ENCODE measurements at regions not wholly inside any gene's neighbourhood (a gene's known extent, or its start where the extent isn't known, plus 50 kb on each side); places are given as distances from the start of the nearest gene placed in this dataset.

- H3K9me3 Mint-ChIP-seq: no peaks in the 10 kb centered on the region
- H3K36me3 Mint-ChIP-seq (ENCODE audit: low read depth): no peaks in the 10 kb centered on the region
- no peaks in the 10 kb centered on the region for H3K27me3 Mint-ChIP-seq (ENCODE audit: low read depth)
- DNase-seq: no peak
- intact Hi-C loops (cut with micrococcal nuclease): no loop called here
- no peaks in the 10 kb centered on the region for H3K4me1 Mint-ChIP-seq (ENCODE audit: low read depth)
- H3K4me3 Mint-ChIP-seq: no peak overlapping the region
- no peak overlapping the region for H3K27ac Mint-ChIP-seq
- CTCF ChIA-PET: interaction anchor here (0.7 kb wide), 1 partner anchor 1519 kb away, joined by 3 read pairs; no protein-coding TSS in a partner anchor
Measured at GRCh38 chr2:154588838-154589237, 109.7 kb upstream of the KCNJ3 start.

GRCh38 chr2:154589514-154589913, 109.0 kb upstream of the KCNJ3 start:
- no peaks in the 10 kb centered on the region for H3K4me1 Mint-ChIP-seq (ENCODE audit: low read depth)
- H3K4me3 Mint-ChIP-seq: no peak overlapping the region
- peaks cover 2% of the 10 kb centered on the region for H3K27me3 Mint-ChIP-seq (ENCODE audit: low read depth)
- H3K9me3 Mint-ChIP-seq: no peaks in the 10 kb centered on the region
- H3K27ac Mint-ChIP-seq: no peak overlapping the region
- DNase-seq: no peak
- CTCF ChIA-PET: no interaction called here
- H3K36me3 Mint-ChIP-seq (ENCODE audit: low read depth): no peaks in the 10 kb centered on the region
- intact Hi-C loops (cut with micrococcal nuclease): no loop called here

GRCh38 chr2:154591294-154591820, 107.1 kb upstream of the KCNJ3 start:
- Mint-ChIP-seq H3K9me3 (no peaks in the 10 kb centered on the region), H3K4me3 (no peak overlapping the region), H3K27ac (no peak overlapping the region), H3K27me3 (ENCODE audit: low read depth) (peaks cover 2% of the 10 kb centered on the region), H3K36me3 (ENCODE audit: low read depth) (no peaks in the 10 kb centered on the region), H3K4me1 (ENCODE audit: low read depth) (no peaks in the 10 kb centered on the region)
- CTCF ChIA-PET: interaction anchor here (0.7 kb wide), 1 partner anchor 11 kb away, joined by 3 read pairs; no protein-coding TSS in a partner anchor
- no peak for DNase-seq
- intact Hi-C loops (cut with micrococcal nuclease): no loop called here

- intact Hi-C loops (cut with micrococcal nuclease): no loop called here
- no peak for DNase-seq
- Mint-ChIP-seq H3K27ac (no peak overlapping the region), H3K36me3 (ENCODE audit: low read depth) (no peaks in the 10 kb centered on the region), H3K27me3 (ENCODE audit: low read depth) (peaks cover 2% of the 10 kb centered on the region), H3K4me3 (no peak overlapping the region), H3K9me3 (peaks cover 2% of the 10 kb centered on the region), H3K4me1 (ENCODE audit: low read depth) (no peaks in the 10 kb centered on the region)
- CTCF ChIA-PET: no interaction called here
Measured at GRCh38 chr2:154599189-154599588, 99.3 kb upstream of the KCNJ3 start.

- no peak overlapping the region for H3K4me3 Mint-ChIP-seq
- DNase-seq: no peak
- intact Hi-C loops (cut with micrococcal nuclease): no loop called here
- H3K27me3 Mint-ChIP-seq (ENCODE audit: low read depth): no peaks in the 10 kb centered on the region
- CTCF ChIA-PET: no interaction called here
- no peaks in the 10 kb centered on the region for H3K36me3 Mint-ChIP-seq (ENCODE audit: low read depth)
- H3K27ac Mint-ChIP-seq: no peak overlapping the region
- H3K9me3 Mint-ChIP-seq: peaks cover 2% of the 10 kb centered on the region
- H3K4me1 Mint-ChIP-seq (ENCODE audit: low read depth): no peaks in the 10 kb centered on the region
Measured at GRCh38 chr2:154600927-154601494, 97.5 kb upstream of the KCNJ3 start.

GRCh38 chr2:154603682-154604081, 94.8 kb upstream of the KCNJ3 start:
- H3K4me1 Mint-ChIP-seq (ENCODE audit: low read depth): no peaks in the 10 kb centered on the region
- H3K27ac Mint-ChIP-seq: no peak overlapping the region
- H3K36me3 Mint-ChIP-seq (ENCODE audit: low read depth): no peaks in the 10 kb centered on the region
- no peak for DNase-seq
- intact Hi-C loops (cut with micrococcal nuclease): no loop called here
- CTCF ChIA-PET: no interaction called here
- peaks cover 2% of the 10 kb centered on the region for H3K9me3 Mint-ChIP-seq
- no peaks in the 10 kb centered on the region for H3K27me3 Mint-ChIP-seq (ENCODE audit: low read depth)
- H3K4me3 Mint-ChIP-seq: no peak overlapping the region

GRCh38 chr2:154608438-154608837, 90.1 kb upstream of the KCNJ3 start:
- Mint-ChIP-seq H3K36me3 (ENCODE audit: low read depth) (no peaks in the 10 kb centered on the region), H3K9me3 (no peaks in the 10 kb centered on the region), H3K27ac (no peak overlapping the region), H3K27me3 (ENCODE audit: low read depth) (no peaks in the 10 kb centered on the region), H3K4me3 (no peak overlapping the region), H3K4me1 (ENCODE audit: low read depth) (no peaks in the 10 kb centered on the region)
- DNase-seq: no peak
- CTCF ChIA-PET: no interaction called here
- intact Hi-C loops (cut with micrococcal nuclease): no loop called here

GRCh38 chr2:154614906-154615305, 83.6 kb upstream of the KCNJ3 start:
- Mint-ChIP-seq H3K27me3 (ENCODE audit: low read depth) (no peaks in the 10 kb centered on the region), H3K9me3 (no peaks in the 10 kb centered on the region), H3K4me3 (no peak overlapping the region), H3K4me1 (ENCODE audit: low read depth) (no peaks in the 10 kb centered on the region), H3K36me3 (ENCODE audit: low read depth) (no peaks in the 10 kb centered on the region), H3K27ac (no peak overlapping the region)
- CTCF ChIA-PET: no interaction called here
- no peak for DNase-seq
- intact Hi-C loops (cut with micrococcal nuclease): no loop called here

GRCh38 chr2:154616659-154617058, 81.8 kb upstream of the KCNJ3 start:
- H3K9me3 Mint-ChIP-seq: no peaks in the 10 kb centered on the region
- H3K4me1 Mint-ChIP-seq (ENCODE audit: low read depth): no peaks in the 10 kb centered on the region
- no peak overlapping the region for H3K27ac Mint-ChIP-seq
- no peak overlapping the region for H3K4me3 Mint-ChIP-seq
- no peaks in the 10 kb centered on the region for H3K36me3 Mint-ChIP-seq (ENCODE audit: low read depth)
- no peak for DNase-seq
- intact Hi-C loops (cut with micrococcal nuclease): no loop called here
- no peaks in the 10 kb centered on the region for H3K27me3 Mint-ChIP-seq (ENCODE audit: low read depth)
- CTCF ChIA-PET: no interaction called here

- H3K27ac Mint-ChIP-seq: no peak overlapping the region
- no peak overlapping the region for H3K4me3 Mint-ChIP-seq
- no peaks in the 10 kb centered on the region for H3K9me3 Mint-ChIP-seq
- H3K27me3 Mint-ChIP-seq (ENCODE audit: low read depth): no peaks in the 10 kb centered on the region
- no peak for DNase-seq
- H3K36me3 Mint-ChIP-seq (ENCODE audit: low read depth): no peaks in the 10 kb centered on the region
- intact Hi-C loops (cut with micrococcal nuclease): loop anchor here (10.0 kb wide), 1 partner anchor 634 kb away; no protein-coding TSS in a partner anchor
- CTCF ChIA-PET: no interaction called here
- no peaks in the 10 kb centered on the region for H3K4me1 Mint-ChIP-seq (ENCODE audit: low read depth)
Measured at GRCh38 chr2:154620471-154620870, 78.0 kb upstream of the KCNJ3 start.

GRCh38 chr2:154623819-154624218, 74.7 kb upstream of the KCNJ3 start:
- Mint-ChIP-seq H3K9me3 (no peaks in the 10 kb centered on the region), H3K4me3 (no peak overlapping the region), H3K27ac (no peak overlapping the region), H3K4me1 (ENCODE audit: low read depth) (no peaks in the 10 kb centered on the region), H3K36me3 (ENCODE audit: low read depth) (no peaks in the 10 kb centered on the region), H3K27me3 (ENCODE audit: low read depth) (no peaks in the 10 kb centered on the region)
- CTCF ChIA-PET: no interaction called here
- DNase-seq: peak; percentile 14
- intact Hi-C loops (cut with micrococcal nuclease): loop anchor here (10.0 kb wide), 1 partner anchor 631 kb away; no protein-coding TSS in a partner anchor

- no peak overlapping the region for H3K27ac Mint-ChIP-seq
- H3K27me3 Mint-ChIP-seq (ENCODE audit: low read depth): no peaks in the 10 kb centered on the region
- no peak for DNase-seq
- H3K4me1 Mint-ChIP-seq (ENCODE audit: low read depth): no peaks in the 10 kb centered on the region
- H3K4me3 Mint-ChIP-seq: no peak overlapping the region
- H3K36me3 Mint-ChIP-seq (ENCODE audit: low read depth): no peaks in the 10 kb centered on the region
- intact Hi-C loops (cut with micrococcal nuclease): no loop called here
- H3K9me3 Mint-ChIP-seq: no peaks in the 10 kb centered on the region
- CTCF ChIA-PET: no interaction called here
Measured at GRCh38 chr2:154637456-154637855, 61.0 kb upstream of the KCNJ3 start.

GRCh38 chr2:154638783-154639182, 59.7 kb upstream of the KCNJ3 start:
- intact Hi-C loops (cut with micrococcal nuclease): no loop called here
- H3K9me3 Mint-ChIP-seq: no peaks in the 10 kb centered on the region
- H3K27me3 Mint-ChIP-seq (ENCODE audit: low read depth): no peaks in the 10 kb centered on the region
- H3K4me3 Mint-ChIP-seq: no peak overlapping the region
- no peaks in the 10 kb centered on the region for H3K36me3 Mint-ChIP-seq (ENCODE audit: low read depth)
- DNase-seq: no peak
- CTCF ChIA-PET: interaction anchor here (0.6 kb wide), 1 partner anchor 576 kb away, joined by 3 read pairs; no protein-coding TSS in a partner anchor
- H3K27ac Mint-ChIP-seq: no peak overlapping the region
- no peaks in the 10 kb centered on the region for H3K4me1 Mint-ChIP-seq (ENCODE audit: low read depth)

Data from activated naive CD4-positive, alpha-beta T cell treated with anti-CD3 and anti-CD28 coated beads for 36 hours (primary cell).